ENCODE measurements at regions not wholly inside any gene's neighbourhood (a gene's known extent, or its start where the extent isn't known, plus 50 kb on each side); places are given as distances from the start of the nearest gene placed in this dataset.

GRCh38 chr14:96961895-96962294 is 164.7 kb downstream of the VRK1 start:
- Histone ChIP-seq H3K79me2 (ENCODE audit: insufficient read depth) (no peaks in the 10 kb centered on the region), H2AFZ (ENCODE audit: low read depth) (no peak overlapping the region), H3F3A (replicated peaks; ENCODE audit: insufficient read depth) (no peaks in the 10 kb centered on the region), H3K4me1 (ENCODE audit: control insufficient read depth in 1 of 2, insufficient read depth in 2 of 2, low read depth in 1 of 2, low read length in 1 of 2) (peaks cover 0 to 17% of the 10 kb centered on the region in 2 experiments; a peak in 2 of 4 replicates), H4K20me1 (ENCODE audit: insufficient read depth) (no peaks in the 10 kb centered on the region), H3K9me2 (no peaks in the 10 kb centered on the region), H3K9ac (no peak overlapping the region), H3K4me3 (ENCODE audit: low read depth in 2 of 2, low read length in 1 of 2) (no peak overlapping the region), H3K27me3 (ENCODE audit: insufficient read depth) (no peaks in the 10 kb centered on the region), H3K36me3 (replicated peaks in 1 of 2; ENCODE audit: control insufficient read depth in 1 of 2, insufficient read depth in 2 of 2, low read length in 1 of 2) (no peaks in the 10 kb centered on the region), H3K27ac (ENCODE audit: low read depth in 2 of 2, low read length in 1 of 2) (no peak overlapping the region), H3K9me3 (no peaks in the 10 kb centered on the region), H3K4me2 (no peak overlapping the region)
- TF ChIP-seq SIN3A (IDR thresholded peaks at IDR 0.05; ENCODE audit: borderline replicate concordance, low read depth, low read length) (no peak), RXRA (IDR thresholded peaks at IDR 0.05; ENCODE audit: borderline replicate concordance, low read depth) (no peak), TAF1 (IDR thresholded peaks at IDR 0.05; ENCODE audit: borderline replicate concordance, low read depth, low read length) (no peak), POLR2AphosphoS5 (IDR thresholded peaks at IDR 0.05; ENCODE audit: low read depth, low read length) (no peak), EZH2phosphoT487 (IDR thresholded peaks at IDR 0.05; ENCODE audit: borderline replicate concordance, low read depth) (no peak), SMC3 (IDR thresholded peaks at IDR 0.05; ENCODE audit: low read depth, low read length) (no peak), ZBTB33 (IDR thresholded peaks at IDR 0.05; ENCODE audit: borderline replicate concordance, low read depth) (no peak), ELF1 (IDR thresholded peaks at IDR 0.05) (no peak), MXI1 (IDR thresholded peaks at IDR 0.05; ENCODE audit: low read depth, low read length) (no peak)
- 35% methylated on average over 2 of the region's 2 CpGs for WGBS (ENCODE audit: low lambda C conversion rate)
- no peak for DNase-seq
- POLR2A ChIA-PET, result no interaction called here
- CTCF ChIA-PET, result no interaction called here

GRCh38 chr14:96962337-96962736 is 165.2 kb downstream of the VRK1 start:
- Histone ChIP-seq H3K79me2 (ENCODE audit: insufficient read depth) (no peaks in the 10 kb centered on the region), H3K4me1 (ENCODE audit: control insufficient read depth in 1 of 2, insufficient read depth in 2 of 2, low read depth in 1 of 2, low read length in 1 of 2) (peaks cover 0 to 17% of the 10 kb centered on the region in 2 experiments; a peak in 2 of 4 replicates), H3K4me2 (no peak overlapping the region), H3K9me2 (no peaks in the 10 kb centered on the region), H3K27me3 (ENCODE audit: insufficient read depth) (no peaks in the 10 kb centered on the region), H2AFZ (ENCODE audit: low read depth) (no peak overlapping the region), H4K20me1 (ENCODE audit: insufficient read depth) (no peaks in the 10 kb centered on the region), H3K9ac (no peak overlapping the region), H3F3A (replicated peaks; ENCODE audit: insufficient read depth) (no peaks in the 10 kb centered on the region), H3K9me3 (no peaks in the 10 kb centered on the region), H3K36me3 (replicated peaks in 1 of 2; ENCODE audit: control insufficient read depth in 1 of 2, insufficient read depth in 2 of 2, low read length in 1 of 2) (no peaks in the 10 kb centered on the region), H3K4me3 (ENCODE audit: low read depth in 2 of 2, low read length in 1 of 2) (no peak overlapping the region), H3K27ac (ENCODE audit: low read depth in 2 of 2, low read length in 1 of 2) (no peak overlapping the region)
- WGBS (ENCODE audit: low lambda C conversion rate), result 42% methylated on average over 2 of the region's 2 CpGs
- DNase-seq, result no peak
- POLR2A ChIA-PET, result no interaction called here
- TF ChIP-seq NRF1 (IDR thresholded peaks at IDR 0.05; ENCODE audit: low read depth, low read length) (no peak), RXRA (IDR thresholded peaks at IDR 0.05; ENCODE audit: borderline replicate concordance, low read depth) (no peak), TEAD4 (IDR thresholded peaks at IDR 0.05; ENCODE audit: borderline replicate concordance, insufficient read depth) (no peak), YY1 (IDR thresholded peaks at IDR 0.05; ENCODE audit: low read depth) (no peak), FOXM1 (IDR thresholded peaks at IDR 0.05; ENCODE audit: low read depth) (no peak), TAF1 (IDR thresholded peaks at IDR 0.05; ENCODE audit: borderline replicate concordance, low read depth, low read length) (no peak), IRF3 (IDR thresholded peaks at IDR 0.05; ENCODE audit: low read depth, low read length) (no peak)
- CTCF ChIA-PET, result no interaction called here

All from SK-N-SH (cell line).